Lung (tissue), 11 donors: ENCODE measurements at regions not wholly inside any gene's neighbourhood (a gene's known extent, or its start where the extent isn't known, plus 50 kb on each side); places are given as distances from the start of the nearest gene placed in this dataset.

Experiments used
- ATAC-seq: fragments of 200-7000 bp; cut with Tn5 transposase; one replicate; pipeline ENCODE4 v1.9.1; 2020; ENCODE audit warnings: moderate number of reproducible peaks; ENCODE audit not compliant: insufficient read depth, low FRiP score
- DNase-seq, 3 donors: peaks; one replicate each; pipeline ENCODE4 v3.0.0-alpha.2; 2013 to 2017
- H3K27ac ChIP-seq, 2 donors: one replicate each; pipeline ENCODE4 v1.5.1; 2013; ENCODE audit warnings: mild to moderate bottlenecking in 2 of 2, moderate library complexity in 2 of 2, control low read depth in 1 of 2, inconsistent platforms in 1 of 2, low read depth in 1 of 2, low read length in 1 of 2
- H3K27me3 ChIP-seq, 3 donors: one replicate each; pipeline ENCODE4 v1.5.1; 2013; ENCODE audit warnings: low read length in 2 of 3; ENCODE audit not compliant: control insufficient read depth in 3 of 3, insufficient read depth in 3 of 3
- H3K36me3 ChIP-seq, 4 donors: one replicate each; pipeline ENCODE4 v1.5.1; 2013; ENCODE audit warnings: low read length in 4 of 4, mild to moderate bottlenecking in 1 of 4, moderate library complexity in 1 of 4; ENCODE audit not compliant: control insufficient read depth in 4 of 4, insufficient read depth in 4 of 4
- H3K4me1 ChIP-seq, 5 donors: one replicate each; pipeline ENCODE4 v1.5.1; 2013; ENCODE audit warnings: low read length in 5 of 5, mild to moderate bottlenecking in 2 of 5, moderate library complexity in 1 of 5; ENCODE audit not compliant: control insufficient read depth in 5 of 5, insufficient read depth in 5 of 5
- H3K4me3 ChIP-seq: one replicate; pipeline ENCODE4 v1.5.1; 2013; ENCODE audit warnings: mild to moderate bottlenecking, control low read depth, moderate library complexity
- H3K9ac ChIP-seq, 2 donors: one replicate each; pipeline ENCODE4 v1.5.1; 2013; ENCODE audit warnings: low read length in 2 of 2, control low read depth in 1 of 2; ENCODE audit not compliant: insufficient read depth in 1 of 2
- H3K9me3 ChIP-seq, 4 donors: one replicate each; pipeline ENCODE4 v1.5.1; 2013; ENCODE audit warnings: low read length in 3 of 4, mild to moderate bottlenecking in 1 of 4, moderate library complexity in 1 of 4; ENCODE audit not compliant: control insufficient read depth in 4 of 4, insufficient read depth in 3 of 4
- WGBS, 2 donors: extraction: QIAGEN DNeasy Blood & Tissue Kit; methylation state at CpG; one replicate each; pipeline ENCODE4 v1.1.7; 2013; 5-methylcytosine and 5-hydroxymethylcytosine counted together
- TF ChIP-seq, protein P1 (sequence below): IDR thresholded peaks from 2 replicates; pipeline ENCODE4 v1.5.1; 2012; ENCODE audit warnings: mild to moderate bottlenecking; ENCODE audit errors: control extremely low read depth, extremely low read depth
- donor health status: control.
- donor health status: control.
- donor health status: Bipolar disorder and iron deficiency.
- donor health status: healthy.
- donor health status: DM: yes; HTN: yes; CAD: no.

DNA sequence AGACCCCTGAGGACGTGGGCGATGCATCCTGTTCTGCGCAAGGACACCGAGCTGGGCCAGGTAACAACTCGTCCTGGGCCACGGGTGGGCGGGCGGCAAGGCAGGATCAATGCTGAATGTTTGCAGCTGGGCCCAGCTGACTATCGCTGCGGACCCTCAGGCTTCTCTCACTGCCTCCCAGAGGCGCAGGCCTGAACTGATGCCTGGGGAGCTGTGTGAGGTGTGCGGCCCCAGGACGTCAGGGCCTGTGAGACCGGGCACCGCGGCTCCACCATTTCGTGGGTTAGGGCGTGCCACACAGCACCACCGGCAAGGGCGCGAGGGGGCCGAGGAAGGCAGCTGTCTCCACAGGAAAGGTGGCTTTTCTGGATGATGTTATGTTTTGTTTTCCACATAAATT is 307.4 kb downstream of the NDUFA10 start:
- DNase-seq: no peak
- TF ChIP-seq, protein P1, sequence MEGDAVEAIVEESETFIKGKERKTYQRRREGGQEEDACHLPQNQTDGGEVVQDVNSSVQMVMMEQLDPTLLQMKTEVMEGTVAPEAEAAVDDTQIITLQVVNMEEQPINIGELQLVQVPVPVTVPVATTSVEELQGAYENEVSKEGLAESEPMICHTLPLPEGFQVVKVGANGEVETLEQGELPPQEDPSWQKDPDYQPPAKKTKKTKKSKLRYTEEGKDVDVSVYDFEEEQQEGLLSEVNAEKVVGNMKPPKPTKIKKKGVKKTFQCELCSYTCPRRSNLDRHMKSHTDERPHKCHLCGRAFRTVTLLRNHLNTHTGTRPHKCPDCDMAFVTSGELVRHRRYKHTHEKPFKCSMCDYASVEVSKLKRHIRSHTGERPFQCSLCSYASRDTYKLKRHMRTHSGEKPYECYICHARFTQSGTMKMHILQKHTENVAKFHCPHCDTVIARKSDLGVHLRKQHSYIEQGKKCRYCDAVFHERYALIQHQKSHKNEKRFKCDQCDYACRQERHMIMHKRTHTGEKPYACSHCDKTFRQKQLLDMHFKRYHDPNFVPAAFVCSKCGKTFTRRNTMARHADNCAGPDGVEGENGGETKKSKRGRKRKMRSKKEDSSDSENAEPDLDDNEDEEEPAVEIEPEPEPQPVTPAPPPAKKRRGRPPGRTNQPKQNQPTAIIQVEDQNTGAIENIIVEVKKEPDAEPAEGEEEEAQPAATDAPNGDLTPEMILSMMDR: no peak
- Histone ChIP-seq H3K9ac (no peak overlapping the region), H3K4me3 (no peak overlapping the region), H3K36me3 (no peaks in the 10 kb centered on the region), H3K27ac (no peak overlapping the region), H3K27me3 (no peaks in the 10 kb centered on the region), H3K9me3 (peaks cover 0 to 13% (median 4%) of the 10 kb centered on the region in 4 donors), H3K4me1 (peaks cover 0 to 16% (median 9%) of the 10 kb centered on the region in 5 donors)
- 93 to 95% methylated on average over 22 of the region's 22 CpGs for WGBS, 2 donors
- ATAC-seq: no peak

DNA sequence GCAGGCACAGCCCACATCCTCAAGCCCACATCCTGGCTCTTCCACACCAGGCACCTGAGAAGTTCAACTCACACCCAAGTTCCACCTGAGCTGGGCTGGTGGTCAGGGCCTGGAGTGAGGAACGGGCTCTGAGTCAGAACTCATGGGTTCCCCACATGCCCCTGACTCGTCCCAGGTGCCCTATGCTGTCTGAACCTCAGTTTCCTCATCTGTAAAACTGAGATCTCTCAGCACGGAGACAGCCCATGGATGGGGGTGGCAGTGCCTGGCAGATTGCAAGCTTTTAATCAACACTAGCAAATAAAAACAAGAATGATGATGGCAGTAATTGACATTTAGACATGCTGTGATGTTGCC is 307.8 kb downstream of the NDUFA10 start:
- TF ChIP-seq, protein P1: no peak
- H3K4me1 ChIP-seq: peaks cover 0 to 16% (median 9%) of the 10 kb centered on the region in 5 donors
- WGBS, 2 donors: 87 to 91% methylated on average over 3 of the region's 3 CpGs
- no peak overlapping the region for H3K27ac ChIP-seq
- ATAC-seq (no peak), DNase-seq (no peak)
- no peak overlapping the region for H3K4me3 ChIP-seq
- no peaks in the 10 kb centered on the region for H3K36me3 ChIP-seq
- no peaks in the 10 kb centered on the region for H3K27me3 ChIP-seq
- H3K9me3 ChIP-seq: peaks cover 0 to 17% (median 5%) of the 10 kb centered on the region in 4 donors
- H3K9ac ChIP-seq: no peak overlapping the region

DNA sequence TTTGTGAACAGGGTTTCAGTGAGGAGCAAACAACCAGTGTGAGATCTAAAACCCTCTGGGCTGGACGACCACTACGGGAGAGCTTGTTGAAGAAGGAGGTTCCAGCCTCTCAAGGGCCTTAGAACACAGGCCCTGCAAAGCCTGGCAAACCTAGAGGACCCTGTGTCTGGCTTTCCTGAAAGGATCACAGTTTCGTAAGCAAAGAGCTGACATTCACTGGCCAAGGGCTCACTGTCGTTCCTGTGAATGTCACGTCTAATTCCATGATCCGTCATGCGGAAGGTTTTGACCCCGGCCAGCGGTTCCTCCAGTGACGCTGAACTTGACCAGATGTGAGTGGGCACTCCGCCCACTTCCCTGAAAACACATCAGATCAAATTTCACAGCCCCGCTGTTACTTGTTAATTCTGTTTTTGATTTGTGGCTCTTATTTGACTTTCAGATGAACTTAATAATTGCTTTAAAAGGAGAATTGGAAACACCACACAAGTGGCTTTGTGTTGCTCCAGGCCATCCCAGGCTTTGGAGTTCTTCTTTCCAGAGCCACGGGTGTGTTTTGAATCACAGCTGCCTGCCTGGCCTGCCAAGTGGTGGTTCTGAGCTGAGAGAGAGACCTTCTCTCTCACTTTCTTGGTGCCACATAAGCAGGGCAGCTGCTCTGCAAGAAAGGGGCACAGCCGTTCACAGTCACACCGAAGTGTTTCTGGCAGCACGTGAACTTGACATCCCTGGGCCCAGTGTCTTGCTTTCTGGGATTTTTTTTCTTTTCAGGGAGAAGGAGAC is 308.4 kb downstream of the NDUFA10 start:
- 60 to 78% methylated on average over 16 of the region's 16 CpGs for WGBS, 2 donors

More for the DNA sequence above, 308.4 kb downstream of the NDUFA10 start:
- Histone ChIP-seq H3K4me1 (peaks cover 0 to 16% (median 9%) of the 10 kb centered on the region in 5 donors), H3K36me3 (no peaks in the 10 kb centered on the region), H3K9me3 (peaks cover 0 to 22% (median 5%) of the 10 kb centered on the region in 4 donors), H3K27ac (no peak overlapping the region), H3K27me3 (no peaks in the 10 kb centered on the region), H3K4me3 (no peak overlapping the region), H3K9ac (no peak overlapping the region)
- peak; percentile 78 to 86 (median 85) for DNase-seq
- TF ChIP-seq, protein P1: no peak
- ATAC-seq: no peak
